ENCODE measurements at regions not wholly inside any gene's neighbourhood (a gene's known extent, or its start where the extent isn't known, plus 50 kb on each side); places are given as distances from the start of the nearest gene placed in this dataset.

GRCh38 chr6:150711061-150711460 is 111.4 kb downstream of the PLEKHG1 start:
- DNase-seq (ENCODE audit: low read depth in 3 of 3, low spot score in 1 of 3) = no peak

- DNase-seq (ENCODE audit: low read depth in 3 of 3, low spot score in 1 of 3) = no peak
These were observed 112.2 kb downstream of the PLEKHG1 start for GRCh38 chr6:150711584-150712504.

GRCh38 chr6:150712505-150713252 is 113.0 kb downstream of the PLEKHG1 start:
- no peak for DNase-seq (ENCODE audit: low read depth in 3 of 3, low spot score in 1 of 3)

GRCh38 chr6:150713487-150713886 is 113.8 kb downstream of the PLEKHG1 start:
- no peak for DNase-seq (ENCODE audit: low read depth in 3 of 3, low spot score in 1 of 3)

GRCh38 chr6:150713931-150714330 is 114.2 kb downstream of the PLEKHG1 start:
- no peak for DNase-seq (ENCODE audit: low read depth in 3 of 3, low spot score in 1 of 3)

GRCh38 chr6:150715133-150715532 is 115.4 kb downstream of the PLEKHG1 start:
- no peak for DNase-seq (ENCODE audit: low read depth in 3 of 3, low spot score in 1 of 3)

- DNase-seq (ENCODE audit: low read depth in 3 of 3, low spot score in 1 of 3) = no peak
These were observed 117.7 kb downstream of the PLEKHG1 start for GRCh38 chr6:150717419-150717818.

- no peak for DNase-seq (ENCODE audit: low read depth in 3 of 3, low spot score in 1 of 3)
These were observed 119.5 kb downstream of the PLEKHG1 start for GRCh38 chr6:150719099-150719766.

- DNase-seq (ENCODE audit: low read depth in 3 of 3, low spot score in 1 of 3) = no peak
These were observed 120.1 kb downstream of the PLEKHG1 start for GRCh38 chr6:150719831-150720230.

- no peak for DNase-seq (ENCODE audit: low read depth in 3 of 3, low spot score in 1 of 3)
These were observed 121.1 kb downstream of the PLEKHG1 start for GRCh38 chr6:150720774-150721233.

- DNase-seq (ENCODE audit: low read depth in 3 of 3, low spot score in 1 of 3) = no peak
These were observed 122.0 kb downstream of the PLEKHG1 start for GRCh38 chr6:150721418-150722266.

GRCh38 chr6:150722614-150723344 is 123.1 kb downstream of the PLEKHG1 start:
- DNase-seq (ENCODE audit: low read depth in 3 of 3, low spot score in 1 of 3) = no peak

GRCh38 chr6:150723345-150723658 is 123.6 kb downstream of the PLEKHG1 start:
- no peak for DNase-seq (ENCODE audit: low read depth in 3 of 3, low spot score in 1 of 3)

- no peak for DNase-seq (ENCODE audit: low read depth in 3 of 3, low spot score in 1 of 3)
These were observed 124.2 kb downstream of the PLEKHG1 start for GRCh38 chr6:150723857-150724256.

GRCh38 chr6:150725795-150726194 is 126.1 kb downstream of the PLEKHG1 start:
- no peak for DNase-seq (ENCODE audit: low read depth in 3 of 3, low spot score in 1 of 3)

GRCh38 chr6:150729188-150729748 is 129.6 kb downstream of the PLEKHG1 start:
- no peak for DNase-seq (ENCODE audit: low read depth in 3 of 3, low spot score in 1 of 3)

GRCh38 chr6:150730801-150731457 is 131.2 kb downstream of the PLEKHG1 start:
- no peak for DNase-seq (ENCODE audit: low read depth in 3 of 3, low spot score in 1 of 3)

- no peak for DNase-seq (ENCODE audit: low read depth in 3 of 3, low spot score in 1 of 3)
These were observed 132.6 kb upstream of the MTHFD1L start for GRCh38 chr6:150732765-150733539.

Data from stimulated activated CD4-positive, alpha-beta T cell treated with anti-CD3 and anti-CD28 coated beads, TNF-alpha, amount 100 ng/mL, for 1 hour (primary cell).